ENCODE measurements at regions not wholly inside any gene's neighbourhood (a gene's known extent, or its start where the extent isn't known, plus 50 kb on each side); places are given as distances from the start of the nearest gene placed in this dataset.
A peak's percentile ranks its signal among the peaks of the same experiment; 100 is the strongest.
"Not testable (repeated sequence)": the region's sequence is repeated elsewhere in the genome, so short reads cannot be mapped to it uniquely, and the experiment has no call there.

GRCh38 chr15:98100606-98101005 lies 140.1 kb downstream of the ARRDC4 start:
- peak overlapping the region; percentile 14 for H3K27ac ChIP-seq (ENCODE audit: low read depth, low read length)
- H3K9ac ChIP-seq (ENCODE audit: low read length); H3K4me1 ChIP-seq (ENCODE audit: control insufficient read depth, insufficient read depth, low read length); H3K4me3 ChIP-seq (ENCODE audit: low read length); H3K27me3 ChIP-seq (ENCODE audit: control insufficient read depth, insufficient read depth, low read length); H3K36me3 ChIP-seq (ENCODE audit: control insufficient read depth, insufficient read depth, low read length): not testable (repeated sequence)

DNA sequence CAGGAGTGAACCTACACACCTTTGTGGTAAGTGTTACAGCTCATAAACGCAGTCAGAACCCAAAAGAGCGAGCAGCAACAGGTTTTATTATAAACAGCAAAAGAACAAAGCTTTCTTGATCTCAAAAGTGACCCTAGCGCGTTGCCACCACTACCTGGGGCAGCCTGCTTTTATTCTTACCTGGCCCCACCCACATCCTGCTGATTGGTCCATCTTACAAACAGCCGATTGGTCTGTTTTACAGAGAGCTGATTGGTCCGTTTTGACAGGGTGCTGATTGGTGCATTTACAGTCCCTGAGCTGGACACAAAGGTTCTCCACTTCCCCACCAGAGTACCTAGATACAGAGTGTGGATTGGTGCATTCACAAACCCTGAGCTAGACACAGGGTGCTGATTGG lies 143.1 kb downstream of the ARRDC4 start:
- no peaks in the 10 kb centered on the region for H3K36me3 ChIP-seq (ENCODE audit: control insufficient read depth, insufficient read depth, low read length)
- H3K27me3 ChIP-seq (ENCODE audit: control insufficient read depth, insufficient read depth, low read length), result no peaks in the 10 kb centered on the region
- H3K4me3 ChIP-seq (ENCODE audit: low read length), result no peak overlapping the region
- no peaks in the 10 kb centered on the region for H3K4me1 ChIP-seq (ENCODE audit: control insufficient read depth, insufficient read depth, low read length)
- H3K9ac ChIP-seq (ENCODE audit: low read length), result no peak overlapping the region
- H3K27ac ChIP-seq (ENCODE audit: low read depth, low read length), result no peak overlapping the region

DNA sequence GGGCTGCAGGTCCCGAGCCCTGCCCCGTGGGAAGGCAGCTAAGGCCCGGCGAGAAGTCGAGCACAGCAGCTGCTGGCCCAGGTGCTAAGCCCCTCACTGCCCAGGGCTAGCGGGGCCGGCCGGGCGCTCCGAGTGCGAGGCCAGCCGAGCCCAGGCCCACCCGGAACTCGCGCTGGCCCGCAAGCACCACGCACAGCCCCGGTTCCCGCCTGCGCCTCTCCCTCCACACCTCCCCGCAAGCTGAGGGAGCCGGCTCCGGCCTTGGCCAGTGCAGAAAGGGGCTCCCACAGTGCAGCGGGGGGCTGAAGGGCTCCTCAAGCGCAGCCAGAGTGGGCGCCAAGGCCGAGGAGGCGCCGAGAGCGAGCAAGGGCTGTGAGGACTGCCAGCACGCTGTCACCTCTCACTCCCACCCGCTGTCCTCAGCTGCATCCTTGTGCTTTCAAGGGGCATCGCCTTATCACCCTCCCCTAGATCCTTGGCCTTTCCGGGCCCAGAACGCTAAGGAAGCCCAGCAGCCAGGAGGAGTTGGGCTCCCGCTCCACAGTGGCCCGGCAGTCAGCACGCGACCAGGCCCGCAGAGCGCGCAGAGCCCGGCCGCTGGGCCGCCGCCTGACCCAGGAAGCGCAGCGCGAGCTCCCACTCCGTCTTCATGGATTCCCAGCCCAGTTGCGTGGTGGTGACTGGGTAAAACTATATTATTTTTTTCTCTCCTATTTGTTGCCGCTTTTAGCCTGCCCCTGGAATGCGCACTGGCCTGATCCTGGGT lies 144.1 kb downstream of the ARRDC4 start:
- not testable (repeated sequence) for H3K4me3 ChIP-seq (ENCODE audit: low read length); H3K27me3 ChIP-seq (ENCODE audit: control insufficient read depth, insufficient read depth, low read length); H3K27ac ChIP-seq (ENCODE audit: low read depth, low read length)

DNA sequence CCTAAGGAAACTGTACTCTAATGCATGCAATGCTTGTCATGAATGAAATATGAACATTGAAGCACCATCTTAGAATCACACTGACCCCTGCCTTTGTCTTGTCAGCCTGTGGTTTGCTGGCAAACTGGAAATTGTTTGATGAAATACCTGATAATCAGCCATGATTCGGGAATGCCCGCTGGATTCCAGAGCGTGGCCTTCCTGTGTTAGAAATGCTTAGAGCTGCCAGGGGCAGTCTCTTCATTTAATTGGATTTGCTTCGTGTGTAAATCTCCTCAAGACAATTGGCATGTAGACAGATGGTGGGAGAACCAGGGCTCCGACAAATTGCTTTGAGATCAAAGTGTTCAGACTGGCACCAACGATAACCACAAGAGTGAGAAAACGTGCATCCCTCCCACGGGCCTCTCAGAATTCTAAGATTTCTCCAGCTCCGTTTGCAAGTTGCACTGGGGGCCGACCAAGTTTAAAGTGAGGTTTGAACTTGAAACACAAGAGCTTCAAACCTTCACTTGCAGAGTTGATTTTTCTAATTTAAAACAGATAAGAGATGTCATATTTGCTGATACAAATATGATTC lies 146.2 kb downstream of the ARRDC4 start:
- not testable (repeated sequence) for H3K4me1 ChIP-seq (ENCODE audit: control insufficient read depth, insufficient read depth, low read length); H3K4me3 ChIP-seq (ENCODE audit: low read length); H3K27ac ChIP-seq (ENCODE audit: low read depth, low read length); H3K36me3 ChIP-seq (ENCODE audit: control insufficient read depth, insufficient read depth, low read length); H3K27me3 ChIP-seq (ENCODE audit: control insufficient read depth, insufficient read depth, low read length); H3K9ac ChIP-seq (ENCODE audit: low read length)

More for the DNA sequence above, 144.1 kb downstream of the ARRDC4 start:
- not testable (repeated sequence) for H3K4me1 ChIP-seq (ENCODE audit: control insufficient read depth, insufficient read depth, low read length); H3K36me3 ChIP-seq (ENCODE audit: control insufficient read depth, insufficient read depth, low read length); H3K9ac ChIP-seq (ENCODE audit: low read length)

- no peak overlapping the region for H3K4me3 ChIP-seq (ENCODE audit: low read length)
- no peaks in the 10 kb centered on the region for H3K36me3 ChIP-seq (ENCODE audit: control insufficient read depth, insufficient read depth, low read length)
These were observed 151.3 kb downstream of the ARRDC4 start for GRCh38 chr15:98111806-98112205.

DNA sequence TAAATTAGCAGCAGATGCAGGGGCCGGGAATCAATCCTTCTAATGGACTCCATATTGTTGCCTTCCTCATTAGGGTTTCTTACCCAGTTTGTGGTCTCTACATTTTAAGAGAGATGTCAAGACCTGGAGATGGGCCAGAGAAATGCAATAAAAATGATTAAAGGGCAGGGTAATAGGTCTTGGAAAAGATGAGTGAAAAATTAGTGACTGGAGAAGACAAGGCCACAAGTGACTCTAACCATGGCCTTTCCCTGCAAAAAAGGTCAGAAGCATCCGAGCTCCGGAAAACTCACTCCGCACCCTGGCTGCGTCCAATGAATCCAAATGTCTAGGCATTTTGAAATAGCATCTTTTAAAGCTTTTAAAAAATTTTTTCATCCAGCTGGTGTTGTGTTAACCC lies 152.8 kb downstream of the ARRDC4 start:
- H3K27ac ChIP-seq (ENCODE audit: low read depth, low read length), result no peak overlapping the region
- H3K27me3 ChIP-seq (ENCODE audit: control insufficient read depth, insufficient read depth, low read length), result no peaks in the 10 kb centered on the region
- no peaks in the 10 kb centered on the region for H3K36me3 ChIP-seq (ENCODE audit: control insufficient read depth, insufficient read depth, low read length)

More at GRCh38 chr15:98111806-98112205, 151.3 kb downstream of the ARRDC4 start:
- no peaks in the 10 kb centered on the region for H3K4me1 ChIP-seq (ENCODE audit: control insufficient read depth, insufficient read depth, low read length)
- H3K9ac ChIP-seq (ENCODE audit: low read length), result no peak overlapping the region
- no peaks in the 10 kb centered on the region for H3K27me3 ChIP-seq (ENCODE audit: control insufficient read depth, insufficient read depth, low read length)
- no peak overlapping the region for H3K27ac ChIP-seq (ENCODE audit: low read depth, low read length)

DNA sequence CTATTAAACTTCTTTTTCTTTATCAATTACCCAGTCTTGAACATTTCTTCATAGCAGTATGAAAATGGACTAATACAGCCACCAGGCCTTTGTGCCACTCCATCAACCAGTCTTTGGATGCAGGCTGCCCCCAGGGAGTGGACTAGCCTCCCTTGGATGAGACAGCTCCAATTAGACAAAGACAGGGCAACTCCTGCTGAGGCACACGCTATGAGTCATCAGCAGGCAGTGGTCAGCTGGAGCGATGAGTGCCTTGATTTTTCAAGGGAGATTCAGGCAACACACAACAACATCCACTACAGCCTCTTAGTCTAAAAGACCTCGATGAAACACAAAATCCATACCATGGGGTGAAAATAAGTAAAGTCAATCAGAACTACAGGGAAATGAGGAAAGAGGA lies 160.1 kb downstream of the ARRDC4 start:
- H3K36me3 ChIP-seq (ENCODE audit: control insufficient read depth, insufficient read depth, low read length), result no peaks in the 10 kb centered on the region

More for the DNA sequence above, 152.8 kb downstream of the ARRDC4 start:
- Histone ChIP-seq H3K4me3 (ENCODE audit: low read length) (no peak overlapping the region), H3K9ac (ENCODE audit: low read length) (no peak overlapping the region), H3K4me1 (ENCODE audit: control insufficient read depth, insufficient read depth, low read length) (no peaks in the 10 kb centered on the region)

GRCh38 chr15:98121536-98121935 lies 161.0 kb downstream of the ARRDC4 start:
- H3K36me3 ChIP-seq (ENCODE audit: control insufficient read depth, insufficient read depth, low read length), result no peaks in the 10 kb centered on the region
- peaks cover 7% of the 10 kb centered on the region for H3K4me1 ChIP-seq (ENCODE audit: control insufficient read depth, insufficient read depth, low read length)
- no peak overlapping the region for H3K9ac ChIP-seq (ENCODE audit: low read length)
- H3K27ac ChIP-seq (ENCODE audit: low read depth, low read length), result peak overlapping the region; percentile 42
- no peaks in the 10 kb centered on the region for H3K27me3 ChIP-seq (ENCODE audit: control insufficient read depth, insufficient read depth, low read length)
- no peak overlapping the region for H3K4me3 ChIP-seq (ENCODE audit: low read length)

More for the DNA sequence above, 160.1 kb downstream of the ARRDC4 start:
- Histone ChIP-seq H3K4me3 (ENCODE audit: low read length) (no peak overlapping the region), H3K27ac (ENCODE audit: low read depth, low read length) (no peak overlapping the region), H3K27me3 (ENCODE audit: control insufficient read depth, insufficient read depth, low read length) (no peaks in the 10 kb centered on the region), H3K4me1 (ENCODE audit: control insufficient read depth, insufficient read depth, low read length) (peaks cover 7% of the 10 kb centered on the region), H3K9ac (ENCODE audit: low read length) (no peak overlapping the region)

DNA sequence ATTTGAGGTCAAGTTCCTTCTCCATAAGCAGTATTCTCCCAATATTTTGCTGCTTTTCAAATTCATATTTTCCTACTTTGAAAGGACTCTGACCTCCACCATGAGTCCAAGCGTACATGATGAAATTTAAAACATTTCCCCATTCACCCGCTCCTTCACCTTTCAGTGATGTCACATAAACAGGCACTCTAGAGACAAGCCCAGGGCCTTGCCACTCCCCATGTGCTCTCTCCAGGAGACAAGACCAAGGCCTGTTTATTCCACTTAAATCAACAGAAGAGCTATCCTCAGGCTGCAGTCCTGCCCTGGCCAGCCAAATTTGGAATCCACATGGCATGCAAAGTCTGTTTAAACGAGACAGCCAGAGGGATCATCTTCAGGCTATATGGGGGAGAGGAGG lies 161.5 kb downstream of the ARRDC4 start:
- Histone ChIP-seq H3K9ac (ENCODE audit: low read length) (no peak overlapping the region), H3K4me3 (ENCODE audit: low read length) (no peak overlapping the region), H3K36me3 (ENCODE audit: control insufficient read depth, insufficient read depth, low read length) (no peaks in the 10 kb centered on the region), H3K27me3 (ENCODE audit: control insufficient read depth, insufficient read depth, low read length) (no peaks in the 10 kb centered on the region), H3K4me1 (ENCODE audit: control insufficient read depth, insufficient read depth, low read length) (peaks cover 7% of the 10 kb centered on the region), H3K27ac (ENCODE audit: low read depth, low read length) (peak overlapping the region; percentile 42)

- Histone ChIP-seq H3K4me1 (ENCODE audit: control insufficient read depth, insufficient read depth, low read length) (peaks cover 7% of the 10 kb centered on the region), H3K9ac (ENCODE audit: low read length) (no peak overlapping the region), H3K27me3 (ENCODE audit: control insufficient read depth, insufficient read depth, low read length) (no peaks in the 10 kb centered on the region), H3K27ac (ENCODE audit: low read depth, low read length) (no peak overlapping the region), H3K36me3 (ENCODE audit: control insufficient read depth, insufficient read depth, low read length) (no peaks in the 10 kb centered on the region), H3K4me3 (ENCODE audit: low read length) (no peak overlapping the region)
These were observed 162.8 kb downstream of the ARRDC4 start for GRCh38 chr15:98123297-98123696.

DNA sequence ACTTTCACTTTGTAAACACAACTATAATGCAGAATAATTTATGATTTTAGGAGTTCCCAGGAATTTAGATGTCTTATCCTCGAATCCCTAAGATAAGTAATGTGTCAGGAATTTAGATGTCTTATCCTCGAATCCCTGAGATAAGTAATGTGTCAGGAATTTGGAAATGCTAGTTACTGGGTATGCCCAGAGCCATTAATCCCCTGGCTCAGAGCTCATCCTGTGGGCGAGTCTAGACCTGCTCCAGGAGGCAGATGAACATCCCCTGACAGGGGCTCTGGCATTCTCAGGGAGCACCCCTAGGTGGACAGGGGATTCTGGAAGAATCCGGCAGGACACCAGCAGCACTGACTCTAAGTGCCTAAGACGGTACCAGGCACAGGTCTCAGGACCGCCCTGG lies 163.3 kb downstream of the ARRDC4 start:
- Histone ChIP-seq H3K27me3 (ENCODE audit: control insufficient read depth, insufficient read depth, low read length) (no peaks in the 10 kb centered on the region), H3K27ac (ENCODE audit: low read depth, low read length) (no peak overlapping the region), H3K4me3 (ENCODE audit: low read length) (no peak overlapping the region), H3K4me1 (ENCODE audit: control insufficient read depth, insufficient read depth, low read length) (peaks cover 7% of the 10 kb centered on the region), H3K9ac (ENCODE audit: low read length) (no peak overlapping the region), H3K36me3 (ENCODE audit: control insufficient read depth, insufficient read depth, low read length) (no peaks in the 10 kb centered on the region)

DNA sequence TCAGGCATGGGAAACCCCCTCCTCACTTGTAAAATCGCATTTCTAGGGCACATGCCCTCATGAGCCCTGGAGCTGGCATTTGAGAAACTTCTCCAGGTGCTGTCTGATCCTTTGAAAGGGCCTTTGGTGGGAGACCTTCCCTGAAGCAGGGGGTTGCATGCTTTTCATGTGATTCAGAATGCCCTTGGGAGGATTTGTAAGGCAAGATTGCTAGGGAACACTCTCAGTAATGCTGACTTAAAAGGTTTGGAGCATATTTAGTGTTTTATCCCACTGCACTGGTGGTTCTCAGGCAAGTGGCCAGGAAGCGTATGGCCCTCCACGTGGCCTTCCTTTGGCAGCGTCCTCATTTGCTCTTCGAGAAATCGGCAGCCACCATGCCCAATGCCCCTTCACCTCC lies 164.1 kb downstream of the ARRDC4 start:
- H3K27ac ChIP-seq (ENCODE audit: low read depth, low read length), result no peak overlapping the region
- H3K4me1 ChIP-seq (ENCODE audit: control insufficient read depth, insufficient read depth, low read length), result peaks cover 7% of the 10 kb centered on the region
- no peaks in the 10 kb centered on the region for H3K27me3 ChIP-seq (ENCODE audit: control insufficient read depth, insufficient read depth, low read length)
- H3K4me3 ChIP-seq (ENCODE audit: low read length), result no peak overlapping the region
- no peak overlapping the region for H3K9ac ChIP-seq (ENCODE audit: low read length)
- H3K36me3 ChIP-seq (ENCODE audit: control insufficient read depth, insufficient read depth, low read length), result no peaks in the 10 kb centered on the region

Data from rectal smooth muscle tissue (tissue), 1 donor.